ENCODE measurements at regions not wholly inside any gene's neighbourhood (a gene's known extent, or its start where the extent isn't known, plus 50 kb on each side); places are given as distances from the start of the nearest gene placed in this dataset.

DNA sequence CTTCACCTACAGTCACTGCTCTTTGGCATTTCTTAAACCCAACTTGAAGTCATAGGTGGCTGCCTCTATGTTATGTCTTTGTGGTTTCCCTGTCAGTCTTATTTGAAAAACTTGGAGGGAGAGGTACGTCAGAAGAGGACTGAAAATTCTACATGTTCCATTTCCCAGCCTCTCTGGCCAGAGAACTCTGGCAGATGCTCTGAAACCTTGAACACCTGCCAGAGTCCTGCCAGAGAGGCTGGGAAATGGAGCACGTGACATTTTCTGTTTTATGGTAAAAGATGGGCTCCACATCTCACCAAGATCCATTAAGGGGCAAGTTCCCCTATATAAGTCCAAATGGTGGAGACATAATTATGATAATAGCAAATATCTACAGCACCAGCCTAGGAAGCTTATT, 99.5 kb downstream of the MAFB start:
- no peak for DNase-seq (ENCODE audit: low spot score)

DNA sequence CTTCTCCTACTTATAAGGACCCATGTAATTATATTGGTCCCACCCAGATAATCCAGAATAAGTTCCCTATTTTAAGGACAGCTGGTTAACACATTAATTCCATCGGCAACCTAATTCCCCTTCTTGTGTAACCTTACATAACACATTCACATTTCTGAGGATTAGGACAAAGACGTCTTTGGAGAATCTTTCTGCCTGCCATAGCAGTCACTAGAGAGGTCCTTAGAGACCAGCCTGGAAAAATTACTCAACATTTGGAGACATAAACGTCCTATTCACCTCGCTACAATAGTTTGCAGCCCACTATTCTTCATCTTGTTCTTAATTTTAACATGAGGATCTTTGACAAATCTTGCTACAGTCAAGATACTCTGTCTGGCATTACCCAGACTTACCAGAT, 100.1 kb downstream of the MAFB start:
- no peak for DNase-seq (ENCODE audit: low spot score)

DNA sequence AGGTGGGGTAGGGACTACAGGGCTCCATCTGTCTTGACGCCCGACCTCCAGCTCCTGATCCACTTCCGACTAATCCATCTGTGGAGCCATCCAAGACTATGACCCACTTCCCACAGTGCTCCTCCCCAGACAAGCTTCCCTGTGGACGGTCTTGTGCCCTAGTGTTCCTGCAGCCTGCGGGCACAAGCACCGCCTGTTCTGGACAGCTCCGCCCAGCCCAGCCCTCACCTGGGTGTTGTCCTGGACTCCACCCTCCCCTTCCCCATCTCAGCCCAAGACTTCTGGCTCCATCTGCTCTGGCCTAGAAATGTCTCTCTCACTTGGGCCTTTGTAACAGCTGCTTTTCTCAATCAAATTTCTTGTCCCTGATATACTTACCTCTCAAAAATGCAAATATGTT, 102.0 kb downstream of the MAFB start:
- no peak for DNase-seq (ENCODE audit: low spot score)

DNA sequence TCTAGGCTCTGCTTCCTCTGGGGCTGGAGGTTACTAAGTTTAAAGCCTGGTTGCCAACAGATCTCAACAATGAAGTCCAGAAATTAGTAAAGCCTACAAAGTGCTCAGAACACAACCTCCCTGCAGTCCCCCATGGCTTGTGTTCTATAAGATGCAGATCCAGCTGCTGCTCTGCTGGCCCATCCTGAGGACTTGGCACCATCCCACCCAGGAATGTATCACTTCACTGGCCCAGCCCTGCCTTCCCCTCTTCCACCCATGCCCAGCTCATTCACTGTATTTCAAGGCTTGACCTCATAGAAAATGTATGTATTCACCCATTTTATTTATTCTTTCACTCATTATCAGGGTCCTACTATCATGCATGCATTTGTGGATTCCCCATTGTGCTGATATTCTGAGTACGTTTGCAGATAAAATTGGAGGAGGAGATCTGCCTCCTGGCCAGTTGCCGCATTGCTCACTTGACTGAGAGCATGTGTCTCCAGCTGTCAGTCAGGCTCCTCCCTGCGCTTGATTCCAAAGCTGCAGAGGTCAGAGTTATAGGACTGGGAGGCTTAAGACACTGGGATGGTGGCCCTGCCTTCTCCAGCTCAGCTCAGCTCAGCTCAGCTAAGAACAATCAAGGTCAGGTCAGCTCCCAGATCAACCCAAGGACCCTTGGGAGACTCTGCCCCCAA, 104.8 kb downstream of the MAFB start:
- DNase-seq (ENCODE audit: low spot score), result no peak

DNA sequence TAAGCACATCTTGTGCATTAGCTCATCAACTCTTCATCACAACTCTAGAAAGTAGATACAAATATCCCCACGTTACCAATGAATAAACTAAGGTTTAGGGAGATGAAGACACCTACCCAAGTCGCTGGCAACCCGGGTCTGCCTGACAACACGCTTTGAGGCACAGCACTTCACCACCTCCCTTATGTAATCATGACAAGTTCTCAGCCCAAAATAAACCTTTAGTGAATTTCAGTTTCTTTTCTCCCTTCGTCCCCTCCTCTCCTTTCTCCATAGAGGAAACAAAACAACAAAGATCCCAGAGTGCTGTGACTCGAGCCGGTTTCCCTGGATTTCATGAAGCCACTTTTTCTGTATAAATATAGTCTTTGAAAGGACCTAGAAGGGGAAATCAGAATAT, 105.4 kb downstream of the MAFB start:
- no peak for DNase-seq (ENCODE audit: low spot score)

DNA sequence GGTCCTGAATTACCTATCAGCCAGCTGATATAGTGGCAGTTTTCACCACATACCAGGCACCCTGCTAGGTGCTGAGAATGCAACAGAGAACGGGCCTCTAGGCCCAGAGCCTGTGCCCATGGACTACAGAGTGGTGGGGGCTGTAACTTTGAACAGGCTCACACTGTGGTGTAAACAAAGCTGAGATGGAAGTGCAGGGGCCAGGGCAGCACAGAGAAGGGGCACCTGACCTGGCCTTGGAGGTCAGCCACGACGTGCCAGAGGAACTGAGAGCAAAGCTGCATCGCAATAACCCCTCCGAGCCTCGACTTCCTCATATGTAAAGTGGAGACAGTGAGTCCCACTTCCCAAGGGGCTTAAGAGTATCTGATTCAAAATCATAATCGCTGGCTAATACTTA, 105.8 kb downstream of the MAFB start:
- DNase-seq (ENCODE audit: low spot score), result no peak

DNA sequence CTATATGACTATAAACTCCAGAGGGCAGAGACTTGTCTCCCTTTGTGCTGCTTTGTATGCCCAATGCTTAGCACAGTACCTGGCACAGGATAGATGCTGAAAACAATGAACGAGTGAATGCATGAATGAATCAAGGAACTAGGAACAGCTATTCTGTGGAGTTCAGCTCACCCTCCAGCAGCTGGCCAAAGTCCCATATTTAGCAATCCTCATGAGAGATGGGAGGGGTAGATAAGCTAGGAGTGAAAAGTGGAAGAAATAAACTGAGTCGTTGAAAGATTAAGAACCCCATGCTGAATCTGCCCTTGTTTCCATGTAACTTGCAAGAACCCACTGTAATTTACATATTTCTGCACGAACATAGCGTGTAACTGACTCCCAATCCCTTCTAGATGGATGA, 106.5 kb downstream of the MAFB start:
- no peak for DNase-seq (ENCODE audit: low spot score)

DNA sequence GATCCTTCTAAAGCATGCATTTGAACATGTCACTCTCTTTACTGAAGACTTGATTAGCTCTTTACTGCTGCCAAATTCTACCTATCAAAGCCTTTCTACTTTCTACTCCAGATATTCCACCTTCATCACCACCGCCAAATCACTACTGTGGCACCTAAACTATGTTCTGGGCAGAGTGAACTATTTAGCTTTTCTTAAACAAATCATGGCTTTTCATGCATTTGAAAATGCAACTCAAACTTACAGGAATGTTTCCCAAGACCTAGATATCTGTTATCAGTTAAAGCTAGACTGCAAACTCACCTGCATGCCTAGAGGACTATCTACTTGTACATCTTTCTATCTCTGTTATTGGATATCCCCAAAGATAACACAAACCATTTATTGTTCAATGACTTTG, 109.3 kb downstream of the MAFB start:
- no peak for DNase-seq (ENCODE audit: low spot score)

DNA sequence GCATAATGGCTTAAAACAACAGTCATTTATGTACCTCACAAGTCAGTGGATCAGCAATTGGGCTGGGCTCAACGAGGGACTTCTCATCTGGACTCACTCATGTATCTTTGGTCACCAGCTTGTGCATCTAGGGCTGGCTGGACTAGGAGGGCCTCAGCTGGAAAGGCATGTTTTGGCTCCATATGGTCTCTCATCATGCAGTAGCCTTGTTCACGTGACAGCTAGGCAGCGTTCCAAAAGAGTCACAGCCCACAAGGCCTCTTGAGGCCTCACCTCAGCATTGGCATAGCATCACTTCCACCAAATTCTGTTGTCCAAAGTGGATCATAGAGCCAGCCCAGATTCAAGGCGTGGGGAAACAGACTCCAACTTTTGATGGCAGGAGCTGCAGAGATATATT, 110.1 kb downstream of the MAFB start:
- no peak for DNase-seq (ENCODE audit: low spot score)

DNA sequence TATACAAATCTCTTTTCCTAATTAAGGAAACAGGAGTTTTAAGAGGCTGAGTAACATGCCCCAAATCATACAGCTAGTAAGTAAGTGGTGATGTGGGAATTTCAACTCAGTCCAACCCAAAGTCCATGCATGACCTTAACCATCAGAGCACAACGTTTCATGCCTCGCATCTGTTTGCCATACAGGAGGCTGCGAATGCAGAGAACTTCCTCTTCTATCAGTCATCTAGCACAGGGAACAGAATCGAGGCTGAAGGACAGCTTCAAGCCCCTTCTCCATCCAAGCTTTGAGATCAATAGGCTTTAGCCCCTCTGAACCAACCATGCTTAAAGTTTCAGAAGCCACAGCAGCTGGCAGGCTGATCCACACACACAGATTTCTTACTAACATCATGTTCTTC, 113.2 kb downstream of the MAFB start:
- no peak for DNase-seq (ENCODE audit: low spot score)

DNA sequence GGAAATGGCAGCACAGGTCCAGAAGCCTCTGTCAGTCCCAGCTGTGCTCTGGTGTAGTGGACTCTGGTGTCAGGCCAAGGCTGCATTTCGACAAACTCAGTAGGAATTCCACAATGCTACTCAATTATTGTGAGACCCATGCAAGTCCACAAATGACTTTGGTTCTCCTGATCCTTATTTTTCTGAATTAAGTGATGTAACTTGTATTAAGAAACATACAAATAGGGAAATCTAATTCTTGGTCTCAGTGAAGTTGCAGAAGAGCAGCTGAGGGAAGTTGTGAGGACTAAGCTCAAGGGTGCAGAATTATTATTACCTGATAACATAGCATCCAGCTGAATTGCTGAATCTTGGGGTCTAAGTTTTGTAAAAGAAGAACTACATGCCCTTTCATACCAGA, 116.8 kb downstream of the MAFB start:
- DNase-seq (ENCODE audit: low spot score), result no peak

DNA sequence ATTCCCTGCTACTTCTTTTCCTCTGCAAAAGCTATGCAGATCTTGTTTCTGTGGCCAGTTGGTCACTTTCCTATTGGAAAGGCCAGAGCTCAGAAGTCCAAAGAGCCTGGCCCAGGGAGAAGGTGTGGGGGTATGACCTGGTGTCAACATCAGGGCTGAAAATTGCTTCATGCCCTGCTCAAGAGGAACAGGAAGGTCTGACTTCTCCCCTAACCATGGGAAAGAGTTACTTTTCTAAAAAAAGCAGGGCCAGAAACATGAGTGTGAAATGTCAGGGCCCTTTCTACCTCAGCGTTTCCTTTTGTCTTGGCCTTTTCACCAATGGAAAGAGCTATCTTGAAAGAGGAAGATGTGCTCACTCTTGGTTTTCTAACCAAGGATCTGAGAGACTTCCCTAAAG, 117.4 kb downstream of the MAFB start:
- DNase-seq (ENCODE audit: low spot score), result no peak

DNA sequence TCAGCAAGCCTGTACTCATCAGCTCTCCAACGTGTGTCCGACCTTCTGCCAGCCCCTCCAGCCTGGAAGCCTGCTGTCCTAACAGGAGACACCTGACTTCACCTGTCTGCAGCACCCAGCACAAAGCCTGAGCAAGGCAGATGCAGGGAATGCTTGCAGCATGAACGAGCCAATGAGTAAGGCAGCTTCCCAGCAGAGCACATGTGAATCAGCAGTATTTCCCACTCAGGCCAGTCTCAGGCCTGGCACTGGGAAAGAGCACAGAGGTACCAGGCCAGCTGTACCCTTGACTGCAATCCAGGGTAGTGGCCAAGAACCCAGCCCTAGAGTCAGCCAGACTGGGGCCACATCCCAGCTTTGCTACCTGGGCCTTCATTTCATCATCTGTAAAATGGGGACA, 120.8 kb downstream of the MAFB start:
- no peak for DNase-seq (ENCODE audit: low spot score)

DNA sequence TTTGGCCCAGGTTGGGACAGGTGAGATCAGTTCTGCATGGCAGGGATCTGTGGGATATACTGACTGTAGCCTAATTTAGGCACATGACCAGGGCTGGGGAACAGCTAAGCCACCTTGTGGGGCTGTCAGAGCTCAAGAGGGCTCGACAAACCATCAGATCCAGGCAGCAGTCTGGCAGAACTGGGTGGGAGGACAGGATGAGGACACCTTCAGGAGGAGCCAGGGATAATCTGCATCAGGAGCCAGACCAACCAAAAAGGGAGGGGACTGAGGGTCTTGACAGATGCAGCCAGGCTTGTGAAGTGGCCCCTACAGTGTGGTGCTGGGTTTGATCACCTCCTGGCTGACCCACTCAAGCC, 123.4 kb downstream of the MAFB start:
- DNase-seq (ENCODE audit: low spot score), result no peak

DNA sequence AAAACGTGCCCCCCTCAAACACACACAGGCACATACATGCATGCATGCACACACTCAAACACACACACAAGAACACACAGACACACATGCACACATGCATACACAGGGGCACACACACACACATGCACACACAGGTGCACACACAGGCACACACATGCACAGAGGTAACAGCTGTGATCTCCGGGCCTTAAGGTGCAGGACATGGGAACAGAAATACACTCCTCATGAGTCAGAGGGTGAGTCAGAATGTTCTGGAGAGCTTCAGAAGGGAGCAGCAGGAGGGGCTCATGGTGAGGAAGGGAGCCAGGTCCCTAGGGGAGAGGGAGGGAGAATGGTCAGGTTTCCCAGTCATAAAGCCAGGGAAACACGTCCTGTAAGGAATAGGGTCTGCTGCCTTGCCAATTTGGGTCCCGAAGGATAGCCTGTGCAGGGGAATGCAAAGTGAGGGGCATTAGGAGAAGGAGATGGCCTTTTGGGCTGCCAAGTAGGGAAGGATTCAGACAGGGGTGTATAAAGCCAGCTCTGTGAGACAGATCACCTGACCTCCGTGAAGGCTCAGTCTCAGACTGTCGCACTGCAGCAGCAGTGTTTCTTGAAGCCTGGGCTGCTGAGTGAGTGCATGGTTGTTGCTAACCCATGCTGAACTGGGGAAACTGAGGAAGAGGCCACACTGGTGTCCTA, 123.9 kb downstream of the MAFB start:
- peak; percentile 75 for DNase-seq (ENCODE audit: low spot score)

DNA sequence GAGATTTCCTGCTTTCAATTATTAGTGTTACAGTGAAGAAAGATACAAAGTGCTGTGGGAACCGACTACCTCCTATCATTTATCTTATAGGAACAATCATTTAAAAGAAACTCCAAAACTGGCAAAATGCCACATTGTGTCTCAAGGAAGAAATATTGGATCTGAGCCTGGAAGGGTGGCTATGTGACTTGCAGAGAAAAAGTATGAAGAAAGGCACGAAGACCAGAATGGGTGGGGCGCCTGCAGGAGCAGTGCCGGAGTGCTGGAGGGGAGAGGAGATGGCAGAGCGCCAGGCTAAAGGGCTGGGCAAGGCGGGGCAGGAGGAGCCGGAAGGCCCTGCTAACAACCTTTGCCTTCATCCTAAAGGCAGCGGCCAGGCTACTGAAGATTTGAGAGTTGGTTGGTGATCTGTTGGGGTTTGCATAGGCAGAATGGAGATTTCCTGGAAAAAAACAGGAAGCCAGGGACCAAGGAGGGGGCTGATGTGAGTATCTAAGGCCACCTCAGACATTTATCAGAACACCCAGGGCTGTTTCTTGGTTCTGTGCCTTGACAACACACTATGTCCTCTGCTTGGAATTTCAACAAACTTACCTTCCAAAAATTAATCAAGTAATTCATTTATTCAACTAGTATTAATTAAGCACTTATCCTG, 125.6 kb downstream of the MAFB start:
- peak; percentile 86 for DNase-seq (ENCODE audit: low spot score)

DNA sequence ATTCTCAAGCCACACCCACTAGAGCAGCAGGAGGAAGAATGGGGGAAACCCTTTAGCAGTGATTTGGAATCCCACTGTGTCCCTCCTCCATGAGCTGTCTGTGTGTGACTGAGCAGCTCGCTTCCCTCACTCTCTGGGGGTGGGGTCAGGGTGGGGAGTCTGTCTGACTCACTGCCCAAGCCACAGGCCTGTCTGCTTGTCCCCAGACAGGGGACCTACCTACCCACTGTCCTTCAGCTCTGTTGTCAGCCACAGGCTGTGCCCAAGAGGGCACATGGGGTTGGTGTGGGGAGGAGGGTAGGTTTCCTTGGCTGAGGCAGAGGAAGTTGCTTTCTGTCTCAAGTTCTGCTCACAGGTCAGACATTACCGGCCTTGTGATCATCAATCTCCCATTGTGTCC, 127.0 kb downstream of the MAFB start:
- peak; percentile 56 for DNase-seq (ENCODE audit: low spot score)

DNA sequence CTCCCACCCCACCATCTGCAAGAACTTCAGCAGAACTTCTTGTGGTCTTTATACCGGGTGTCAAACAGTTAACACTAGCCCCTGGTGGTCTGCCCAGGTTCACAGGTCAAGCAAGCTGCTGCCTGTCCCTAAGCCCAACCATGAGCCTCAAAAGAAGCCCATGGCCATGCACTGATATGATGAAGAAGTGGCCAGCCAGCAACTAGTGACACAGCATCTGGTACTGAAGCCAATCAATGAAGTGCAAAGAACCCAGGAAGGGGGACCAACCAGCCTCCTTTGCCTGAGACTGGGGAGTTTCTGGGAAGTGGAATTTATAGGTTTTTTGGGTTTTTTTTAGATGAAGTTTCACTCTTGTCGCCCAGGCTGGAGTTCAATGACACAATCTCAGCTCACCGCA, 127.8 kb downstream of the MAFB start:
- DNase-seq (ENCODE audit: low spot score), result no peak

DNA sequence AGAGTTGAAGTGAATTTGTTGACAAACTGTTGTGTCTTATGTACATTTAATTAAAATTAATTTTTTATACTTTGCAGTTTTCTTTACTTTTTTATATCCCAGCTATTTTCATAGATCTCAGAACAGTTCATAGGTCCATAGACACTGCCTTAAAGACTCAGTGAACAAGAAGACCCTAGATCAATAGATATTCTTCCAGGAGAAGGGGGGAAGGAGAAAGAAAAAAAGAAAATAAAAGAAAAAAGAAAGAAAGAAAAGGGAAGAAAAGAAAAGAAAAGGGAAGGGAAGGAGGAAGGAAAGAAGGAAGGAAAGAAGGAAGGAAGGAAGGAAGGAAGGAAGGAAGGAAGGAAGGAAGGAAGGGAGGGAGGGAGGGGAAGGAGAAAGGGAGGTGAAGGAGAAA, 130.8 kb downstream of the MAFB start:
- DNase-seq (ENCODE audit: low spot score), result no peak

DNA sequence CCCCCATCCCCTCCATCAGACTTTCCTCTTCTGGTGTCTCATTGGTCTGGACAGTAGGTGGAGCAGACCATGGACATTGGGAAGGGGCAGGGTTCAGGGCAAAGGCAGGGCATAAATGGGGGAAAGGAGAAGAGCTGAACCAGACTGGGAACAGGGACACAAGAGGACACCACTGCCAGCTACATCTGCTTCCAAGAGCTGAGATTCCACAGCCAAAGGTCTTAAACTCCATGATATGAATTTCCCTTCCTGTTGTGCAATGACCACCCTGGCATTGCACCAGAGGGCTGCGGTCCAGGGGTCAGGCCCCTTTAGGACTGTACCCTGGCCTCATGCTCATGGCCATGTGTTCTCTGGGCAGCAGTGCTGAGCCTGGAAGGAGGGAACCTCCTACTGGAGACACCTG, 137.9 kb downstream of the MAFB start:
- DNase-seq (ENCODE audit: low spot score), result no peak

DNA sequence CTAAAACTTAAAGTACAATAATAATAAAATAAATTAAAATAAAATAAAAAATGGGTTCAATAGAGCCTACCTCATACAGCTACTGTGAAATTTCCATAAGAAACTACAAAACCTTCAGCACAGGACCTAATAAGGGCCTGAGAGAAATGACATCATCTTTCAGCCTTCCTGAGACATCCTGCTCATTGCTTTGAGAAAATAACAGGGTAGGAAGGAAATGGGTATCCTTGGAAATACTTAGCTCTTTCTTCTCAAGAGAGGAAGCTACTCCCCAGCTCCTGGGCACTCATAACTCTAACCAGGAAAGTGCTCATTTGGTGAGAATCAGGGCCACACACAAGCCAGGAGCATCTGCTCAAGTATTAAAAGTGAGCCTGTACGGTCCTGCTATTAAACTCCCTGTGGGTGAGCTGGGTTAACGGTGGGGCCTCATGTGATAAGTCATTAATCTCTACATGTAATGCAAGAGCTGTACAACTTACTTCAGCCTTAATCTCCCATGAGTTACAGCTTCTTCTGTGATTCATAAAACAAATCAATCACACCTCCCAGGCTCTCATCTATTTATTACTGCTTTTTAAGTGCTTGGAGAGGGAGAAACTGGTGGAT, 141.4 kb downstream of the MAFB start:
- DNase-seq (ENCODE audit: low spot score), result no peak

DNA sequence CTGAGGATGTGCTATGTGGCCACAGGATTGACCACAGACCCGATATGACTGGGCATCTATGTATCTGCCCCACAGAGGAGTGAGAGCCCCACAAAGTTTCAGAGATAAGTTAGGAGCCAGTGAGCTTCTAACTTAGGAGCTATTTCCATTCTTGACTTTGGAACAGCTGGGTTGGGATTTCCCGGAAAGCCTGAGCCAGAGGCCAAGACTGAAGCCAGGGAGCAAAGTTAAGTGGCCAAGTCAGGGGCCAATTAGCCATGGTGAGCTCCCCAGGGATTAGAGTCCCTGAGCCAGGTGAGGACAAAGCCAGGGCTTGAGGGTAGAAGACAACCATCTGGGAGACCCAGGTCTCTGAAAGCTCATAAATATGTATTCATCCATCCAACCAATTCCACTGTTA, 143.6 kb downstream of the MAFB start:
- no peak for DNase-seq (ENCODE audit: low spot score)

DNA sequence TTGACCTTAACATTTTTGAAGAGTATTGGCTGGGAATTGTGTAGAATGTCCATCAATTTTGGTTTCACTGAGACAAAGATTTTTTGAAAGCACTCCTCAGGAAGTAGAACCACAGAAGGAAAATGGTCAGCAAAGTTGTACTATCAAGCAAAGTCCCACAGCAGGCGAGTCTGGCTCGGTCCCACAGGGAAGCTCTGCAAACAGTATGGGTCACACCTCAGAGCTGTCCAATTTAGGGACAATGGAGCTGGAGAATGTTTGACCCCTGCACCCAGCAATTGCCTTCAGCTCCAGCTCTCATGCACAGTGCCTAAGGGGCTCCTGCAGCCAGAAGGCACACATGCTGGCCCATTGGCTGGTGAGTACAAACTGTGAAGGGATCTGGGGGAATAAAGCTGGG, 147.0 kb downstream of the MAFB start:
- DNase-seq (ENCODE audit: low spot score), result no peak

Measured in H4 (cell line).